HG02610 (cell line): ENCODE measurements at regions not wholly inside any gene's neighbourhood (a gene's known extent, or its start where the extent isn't known, plus 50 kb on each side); places are given as distances from the start of the nearest gene placed in this dataset.

ENCODE experiments used
- ATAC-seq: cut with Tn5 transposase; IDR thresholded peaks from one replicate; pipeline ENCODE4 v1.9.1; 2021; ENCODE audit warnings: mild to moderate bottlenecking, moderate library complexity; ENCODE audit not compliant: unreplicated experiment

DNA sequence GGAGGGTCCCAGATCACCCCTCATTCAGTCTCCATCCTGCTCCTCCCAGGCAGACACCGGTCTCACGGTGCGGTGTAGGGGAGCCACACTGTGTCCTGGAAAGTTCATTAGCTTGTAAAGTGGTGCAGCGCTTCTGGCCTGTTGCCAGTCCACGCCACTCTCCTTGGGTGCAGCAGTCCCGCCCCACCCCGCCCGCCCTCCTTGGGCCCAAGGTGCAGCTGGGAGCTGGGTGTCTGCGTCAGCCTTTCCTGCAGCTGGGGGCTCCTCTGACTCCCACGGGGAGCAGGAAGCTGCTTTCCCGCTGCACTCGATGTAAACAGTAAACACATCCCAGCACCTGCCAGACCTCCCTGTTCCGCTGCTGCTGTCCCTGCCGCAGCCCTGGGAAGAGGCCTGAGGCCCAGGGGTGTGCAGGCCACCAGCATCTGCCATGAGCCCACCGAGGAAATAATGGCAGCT, 53.8 kb upstream of the ASB18 start:
- no peak for ATAC-seq

DNA sequence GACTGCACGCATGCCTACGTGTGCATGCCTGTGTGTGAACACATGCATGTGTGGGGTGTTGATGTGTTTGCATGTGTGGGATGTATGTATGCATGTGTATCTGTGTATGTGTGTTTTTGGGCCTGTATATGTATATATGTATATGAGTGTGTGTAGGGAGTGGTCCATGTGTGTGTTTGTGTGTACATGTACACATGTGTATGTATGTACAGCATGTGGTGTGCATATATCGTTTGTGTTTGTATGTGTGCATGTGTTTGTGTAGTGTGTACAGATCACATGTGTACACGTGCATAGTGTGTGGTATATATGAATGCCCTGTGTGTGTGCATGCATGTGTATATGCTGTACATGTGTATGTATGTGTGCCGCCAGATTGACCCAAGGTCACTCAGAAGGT, 54.2 kb upstream of the ASB18 start:
- ATAC-seq, result no peak

DNA sequence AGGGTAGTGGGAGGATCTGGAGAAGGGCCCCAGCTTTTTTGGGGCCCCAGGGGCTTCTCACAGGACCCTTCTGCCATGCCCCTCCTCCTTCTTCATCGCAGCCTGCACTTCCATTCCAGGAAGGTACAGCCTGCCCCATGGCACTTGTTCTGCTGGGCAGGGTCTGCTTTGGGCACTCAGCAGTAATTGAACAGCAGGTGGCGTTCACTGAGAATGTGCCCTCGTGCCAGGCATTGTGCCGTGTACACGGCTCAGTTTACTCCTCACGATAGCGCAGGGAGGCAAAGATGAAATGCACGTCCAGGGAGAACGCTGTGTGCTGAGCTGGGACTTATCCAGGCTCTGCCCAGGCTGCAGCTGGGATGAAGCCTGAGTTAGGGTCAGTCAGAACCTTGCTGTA, 54.8 kb upstream of the ASB18 start:
- no peak for ATAC-seq

DNA sequence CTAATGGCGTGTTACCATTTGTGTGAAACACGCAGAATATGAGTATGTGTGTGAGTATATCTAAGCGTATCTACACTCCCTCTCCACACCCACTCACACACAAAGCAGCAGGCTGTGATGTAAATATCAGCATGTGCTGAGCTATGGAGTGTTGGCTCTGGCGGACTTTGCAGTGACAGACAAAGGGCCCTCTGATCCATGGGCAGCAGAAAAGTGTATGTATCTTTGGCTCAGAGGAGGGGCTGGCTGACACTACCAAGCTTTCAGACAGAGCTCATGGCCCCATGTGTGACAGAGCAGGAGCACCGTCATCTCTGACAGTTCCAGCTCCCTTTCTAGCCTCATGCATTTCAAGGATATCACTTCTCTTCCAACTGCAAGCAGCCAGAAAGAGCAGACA, 57.2 kb upstream of the ASB18 start:
- no peak for ATAC-seq

DNA sequence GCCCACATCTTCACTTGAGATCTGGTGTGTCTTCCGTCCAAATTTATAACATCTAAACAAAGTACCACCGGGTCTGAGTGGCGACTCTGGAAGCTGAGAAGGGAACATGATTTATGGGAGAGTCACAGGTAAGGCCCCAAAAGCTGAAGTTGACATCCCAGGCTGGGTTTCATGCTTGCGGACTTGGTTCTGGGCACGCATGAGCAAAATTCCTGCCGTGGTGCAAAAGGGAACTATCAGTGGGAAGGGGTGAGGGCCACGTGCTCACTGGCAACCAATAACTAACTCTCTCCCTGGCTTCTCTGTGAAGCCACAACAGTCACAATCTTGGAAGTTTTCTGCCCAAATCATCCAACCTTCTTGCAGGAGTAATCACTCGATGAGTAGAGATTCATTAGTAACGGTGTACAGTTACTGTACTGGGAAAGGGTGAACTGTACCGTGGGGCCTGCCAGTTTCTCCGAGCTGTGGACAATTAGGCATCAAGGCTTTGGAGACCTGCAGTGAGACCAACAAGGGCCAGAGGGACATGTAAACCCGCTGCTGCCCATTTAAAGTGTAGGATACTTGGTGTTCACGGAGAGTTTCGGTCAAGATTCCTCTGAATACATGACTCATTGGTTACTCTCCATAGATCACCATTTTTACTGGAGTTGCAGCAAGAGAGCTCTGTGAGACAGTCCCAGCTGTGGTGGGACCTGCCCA, 69.4 kb upstream of the ASB18 start:
- no peak for ATAC-seq

DNA sequence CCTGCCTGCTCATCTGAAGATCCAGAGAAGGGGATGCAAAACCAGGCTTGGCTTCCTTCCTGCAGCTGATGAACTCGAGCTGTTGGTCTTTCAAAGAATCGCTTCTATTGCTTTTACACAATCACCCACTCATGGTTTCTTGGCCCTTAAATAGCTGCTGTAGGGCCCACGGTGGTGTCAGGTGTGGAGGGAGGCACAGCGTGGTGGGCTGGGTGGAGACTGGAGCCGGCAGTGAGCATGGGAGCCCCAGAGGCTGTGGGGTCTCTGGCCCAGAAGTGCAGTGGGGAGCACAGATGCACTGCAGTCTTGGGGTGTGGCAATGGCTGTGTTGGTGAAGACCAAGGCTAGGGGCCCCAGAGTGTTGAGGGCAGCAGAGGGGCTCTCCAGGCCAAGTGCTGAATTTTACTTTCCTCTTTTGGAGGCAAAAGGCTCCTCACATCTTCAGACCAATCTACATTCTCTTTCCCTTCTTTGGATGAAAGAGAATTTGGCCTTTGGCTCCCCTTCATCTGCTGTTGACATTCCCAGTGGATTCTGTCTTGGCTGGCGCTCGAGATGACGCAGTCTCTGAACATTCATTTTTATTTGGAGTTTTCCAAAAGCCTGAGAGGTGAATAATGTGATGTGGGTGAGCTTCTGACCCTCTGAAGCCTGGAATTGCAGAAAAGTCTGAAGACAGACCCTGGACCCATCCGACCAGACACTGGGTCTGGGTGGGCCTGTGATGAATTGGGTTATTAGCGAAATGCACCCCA, 70.1 kb upstream of the ASB18 start:
- no peak for ATAC-seq

DNA sequence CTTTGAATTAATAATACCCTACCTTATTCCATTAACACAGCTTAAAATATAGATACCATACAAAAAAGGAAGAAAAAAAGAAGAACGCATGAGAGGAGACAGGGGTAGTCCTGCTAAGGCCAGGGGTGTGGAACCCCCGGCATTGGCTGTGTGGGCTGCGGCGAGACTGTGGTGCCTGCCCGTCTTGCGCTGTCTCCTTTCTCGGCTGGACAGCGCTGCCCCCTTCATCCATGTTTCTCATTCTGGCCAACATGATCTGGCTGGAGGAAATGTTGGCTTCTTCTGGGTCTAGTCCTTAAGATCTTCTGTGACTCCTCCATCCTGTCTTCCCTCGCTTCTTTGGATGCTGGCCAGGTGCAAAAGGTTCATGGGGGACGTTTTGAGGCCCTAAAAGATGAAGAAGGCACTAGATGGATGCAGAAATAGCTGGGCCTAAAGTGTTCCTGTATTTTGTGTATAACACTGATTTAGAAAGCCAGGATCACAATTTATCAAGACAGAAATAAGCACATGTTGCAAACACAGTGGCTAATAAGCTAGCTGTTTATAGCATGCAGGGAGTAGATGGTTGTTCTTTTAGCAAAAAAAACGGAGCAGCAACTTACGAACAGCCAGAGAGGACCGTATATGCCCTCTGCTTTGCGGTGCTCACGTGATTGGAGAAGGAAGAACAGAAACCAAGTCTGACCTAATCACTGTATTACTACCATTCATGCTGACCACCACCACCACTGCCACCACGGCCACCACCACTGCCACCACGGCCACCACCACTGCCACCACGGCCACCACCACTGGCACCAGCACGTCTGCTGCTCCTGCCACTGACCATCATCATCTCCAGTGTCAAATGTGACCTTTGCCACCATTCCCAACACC, 71.7 kb upstream of the ASB18 start:
- ATAC-seq, result no peak

DNA sequence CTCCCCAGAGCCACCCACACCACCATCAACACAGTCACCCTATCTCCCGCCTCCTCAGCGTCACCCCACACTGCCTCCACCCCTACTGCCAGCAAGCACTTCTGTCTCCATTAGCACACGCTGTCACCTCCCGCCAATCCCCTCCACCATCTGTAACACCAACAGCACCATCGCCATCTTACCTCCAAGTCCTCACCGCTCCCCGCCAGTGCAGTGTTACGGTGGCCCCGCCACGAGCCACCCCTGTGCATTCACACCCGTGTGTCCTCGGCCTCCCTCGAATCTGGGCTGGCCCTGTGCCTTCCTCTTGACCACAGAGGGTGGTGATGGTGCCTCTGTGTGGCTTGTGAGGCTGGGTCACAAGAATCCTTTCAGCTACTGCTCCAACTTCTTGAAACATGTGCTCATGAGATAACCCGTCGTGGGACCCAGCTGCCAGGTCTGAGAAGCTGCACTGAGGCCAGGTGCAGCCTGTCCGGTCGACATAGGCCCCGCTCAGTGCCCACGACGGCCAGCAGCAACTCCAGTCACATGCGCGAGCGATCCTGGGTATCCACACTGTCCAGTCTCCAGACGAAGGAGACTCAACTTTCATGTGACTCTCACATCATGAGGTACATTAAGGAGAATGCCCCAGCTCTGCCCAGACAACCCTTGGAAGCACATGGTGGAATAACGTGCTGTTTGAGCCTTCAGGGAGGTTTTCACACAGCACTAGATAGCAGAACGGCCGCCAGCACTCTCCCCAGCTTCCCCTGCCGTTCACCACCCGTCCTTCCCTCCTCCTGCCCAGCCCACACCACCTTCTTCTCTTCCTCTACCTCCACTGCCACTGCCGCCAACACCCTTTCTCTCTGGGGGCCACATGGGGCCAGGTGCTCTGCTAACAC, 72.6 kb upstream of the ASB18 start:
- ATAC-seq, result no peak

DNA sequence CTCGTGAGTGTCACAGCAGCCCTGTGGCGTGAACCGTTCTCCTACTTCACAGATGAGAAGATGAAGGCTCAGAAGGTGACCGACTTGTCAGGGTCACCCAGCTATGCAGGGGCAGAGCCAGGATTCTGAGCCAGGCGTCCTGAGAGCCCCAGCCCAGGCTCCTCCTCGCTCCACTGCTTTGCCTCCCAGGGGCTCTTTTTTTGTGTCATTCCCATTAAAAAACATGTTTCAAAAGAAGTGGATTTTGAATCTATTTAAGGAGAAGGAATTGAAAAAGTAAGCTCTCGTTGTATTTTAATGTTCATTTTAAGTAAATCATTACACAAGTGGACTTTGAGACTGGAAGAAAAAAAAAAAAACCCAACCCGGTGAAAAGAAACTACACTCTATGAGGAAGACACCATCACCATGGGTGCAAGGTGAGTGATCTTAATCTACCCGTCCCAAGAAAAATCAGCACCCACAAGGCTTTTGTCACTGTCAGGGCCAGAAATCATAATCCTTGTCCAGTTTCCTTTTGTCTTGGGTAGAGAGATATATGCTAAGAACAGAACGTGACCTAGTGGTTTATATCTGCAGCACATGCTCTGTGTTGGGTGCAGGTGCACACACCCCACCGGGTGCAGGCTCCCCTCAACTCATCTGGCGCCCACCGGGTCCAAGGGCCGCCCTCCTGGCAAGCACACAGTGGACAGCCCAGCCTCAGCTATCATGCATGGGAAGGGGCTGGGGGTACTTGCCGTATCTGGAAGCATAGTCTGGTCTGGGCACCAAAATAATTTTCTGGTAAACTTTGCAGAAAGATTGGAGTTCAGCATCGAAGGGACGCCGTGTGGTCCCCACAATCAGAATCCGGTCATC, 73.5 kb upstream of the ASB18 start:
- no peak for ATAC-seq

DNA sequence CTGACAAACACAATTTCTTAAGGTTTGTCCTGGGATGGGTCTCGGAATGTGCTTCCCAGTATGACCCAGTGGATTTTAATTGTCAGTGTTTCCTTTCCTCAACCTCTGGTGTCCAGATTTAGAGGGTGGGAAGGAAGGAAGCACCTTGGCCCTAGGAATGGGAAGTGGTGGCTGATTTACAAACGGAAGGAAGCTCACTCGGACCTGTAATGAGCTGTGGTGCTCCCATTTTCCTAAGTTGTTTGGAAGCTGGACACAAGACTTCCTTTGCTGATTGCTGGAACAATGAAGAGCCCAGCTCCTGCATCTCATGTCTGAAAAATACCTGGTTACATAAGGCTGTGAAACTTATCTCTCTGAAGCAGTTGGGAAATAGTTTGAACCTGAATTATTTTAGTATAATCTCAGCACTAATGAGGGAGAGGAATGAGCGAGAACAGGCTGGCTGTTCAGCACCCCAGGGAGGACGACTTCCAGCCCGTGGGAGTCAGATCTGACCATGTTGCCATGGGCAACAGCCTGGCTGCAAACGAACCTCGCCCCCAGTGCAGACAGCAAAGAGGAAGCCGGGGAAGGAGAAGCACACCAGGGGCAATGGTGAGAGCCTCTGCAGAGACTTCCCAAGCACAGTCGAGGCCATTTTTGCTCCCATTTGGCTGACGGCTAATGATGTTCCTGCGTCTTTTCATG, 74.4 kb upstream of the ASB18 start:
- ATAC-seq, result no peak

DNA sequence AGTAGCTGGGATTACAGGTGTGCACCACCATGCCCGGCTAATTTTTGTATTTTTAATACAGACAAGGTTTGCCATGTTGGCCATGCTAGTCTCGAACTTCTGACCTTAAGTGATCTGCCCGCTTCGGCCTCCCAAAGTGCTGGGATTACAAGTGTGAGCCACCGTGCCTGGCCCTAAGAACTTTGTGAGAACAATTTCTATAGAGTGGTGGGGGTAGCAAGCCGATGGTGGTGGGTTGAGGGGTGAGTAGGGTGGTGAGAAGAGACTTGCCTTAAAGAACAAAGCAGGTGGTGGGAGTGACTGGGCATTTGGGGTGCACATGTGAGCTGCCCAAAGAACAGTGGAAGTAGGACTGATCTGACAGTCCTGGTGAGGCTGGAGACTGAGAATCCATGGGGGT, 76.0 kb upstream of the ASB18 start:
- no peak for ATAC-seq

DNA sequence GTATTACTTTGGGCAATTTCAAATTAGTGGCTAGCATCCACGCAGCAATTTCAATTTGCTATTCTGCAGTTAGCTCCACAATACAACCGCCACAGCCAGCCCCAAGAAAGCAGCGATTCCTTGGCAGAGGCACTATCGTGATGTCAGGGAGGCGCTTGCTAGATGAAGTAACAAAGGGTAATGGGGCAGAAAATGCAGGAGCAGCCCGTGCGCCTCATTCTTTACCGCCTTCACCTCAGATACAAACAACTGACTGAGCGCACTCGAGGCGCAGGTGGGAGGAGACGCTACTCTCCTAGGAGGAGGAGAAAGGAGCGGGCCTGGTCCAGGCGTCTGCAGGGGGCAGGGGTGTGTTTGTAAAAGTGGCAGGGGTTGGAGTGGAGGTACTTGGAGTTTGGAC, 76.9 kb upstream of the ASB18 start:
- ATAC-seq, result no peak

DNA sequence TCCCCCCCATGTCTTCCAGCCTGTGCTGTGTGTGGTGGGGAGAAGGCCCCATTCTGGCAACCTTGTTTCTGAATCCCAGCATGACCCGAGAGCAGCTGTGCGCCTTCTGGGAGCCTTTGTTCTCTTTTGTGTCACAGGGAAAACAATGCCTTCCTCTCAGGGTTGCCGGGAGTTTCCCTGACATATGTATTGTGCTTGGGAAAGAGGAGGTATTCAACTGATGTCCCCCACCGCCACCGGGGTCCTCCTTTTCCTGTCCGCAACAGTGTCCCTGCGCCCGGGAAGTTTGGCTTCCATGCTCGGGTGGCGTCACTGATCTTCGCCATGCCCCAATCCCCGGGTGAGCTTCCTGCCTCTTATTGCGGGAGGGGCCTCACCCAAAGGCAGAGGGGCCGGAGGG, 77.5 kb upstream of the ASB18 start:
- ATAC-seq, result no peak

DNA sequence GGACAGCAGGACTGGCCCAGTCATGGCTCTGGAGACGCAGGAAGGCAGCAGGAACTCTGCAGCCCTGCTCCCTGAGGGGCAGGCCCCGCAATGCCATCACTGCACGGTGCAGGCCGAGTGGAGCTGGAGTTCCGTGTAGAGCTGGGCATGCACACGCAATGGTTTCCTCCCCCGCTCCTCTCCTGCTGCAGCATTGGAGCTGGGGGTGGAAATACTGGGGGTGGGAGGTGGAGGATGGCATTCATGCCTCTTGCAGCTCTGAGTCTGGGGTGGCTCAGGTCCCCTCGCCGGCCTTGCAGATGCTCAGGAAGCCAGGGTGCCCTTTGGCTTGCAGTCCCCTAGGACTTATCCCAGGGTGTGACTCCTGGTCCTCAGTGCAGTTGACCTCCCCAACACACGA, 78.3 kb upstream of the ASB18 start:
- ATAC-seq, result no peak

DNA sequence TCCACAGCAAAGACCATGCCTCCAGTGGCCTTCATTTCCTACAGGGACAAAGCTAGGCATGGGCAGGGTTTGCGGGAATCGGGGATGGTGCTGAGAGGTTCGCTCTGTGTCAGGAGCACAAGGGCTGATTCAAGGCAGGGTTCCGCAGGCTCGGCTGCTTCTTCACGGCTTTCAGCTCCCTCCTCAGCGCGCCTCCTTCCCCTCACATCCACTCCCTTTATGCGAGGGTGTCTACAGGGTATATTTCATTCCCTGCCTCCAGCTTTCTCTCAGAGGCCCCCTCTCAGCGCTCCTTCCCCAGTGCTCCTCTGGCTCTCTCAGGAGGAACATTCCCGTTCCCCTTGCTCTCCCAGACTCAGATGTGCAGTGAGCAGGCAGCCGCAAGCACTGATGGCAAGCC, 78.7 kb upstream of the ASB18 start:
- ATAC-seq, result no peak

DNA sequence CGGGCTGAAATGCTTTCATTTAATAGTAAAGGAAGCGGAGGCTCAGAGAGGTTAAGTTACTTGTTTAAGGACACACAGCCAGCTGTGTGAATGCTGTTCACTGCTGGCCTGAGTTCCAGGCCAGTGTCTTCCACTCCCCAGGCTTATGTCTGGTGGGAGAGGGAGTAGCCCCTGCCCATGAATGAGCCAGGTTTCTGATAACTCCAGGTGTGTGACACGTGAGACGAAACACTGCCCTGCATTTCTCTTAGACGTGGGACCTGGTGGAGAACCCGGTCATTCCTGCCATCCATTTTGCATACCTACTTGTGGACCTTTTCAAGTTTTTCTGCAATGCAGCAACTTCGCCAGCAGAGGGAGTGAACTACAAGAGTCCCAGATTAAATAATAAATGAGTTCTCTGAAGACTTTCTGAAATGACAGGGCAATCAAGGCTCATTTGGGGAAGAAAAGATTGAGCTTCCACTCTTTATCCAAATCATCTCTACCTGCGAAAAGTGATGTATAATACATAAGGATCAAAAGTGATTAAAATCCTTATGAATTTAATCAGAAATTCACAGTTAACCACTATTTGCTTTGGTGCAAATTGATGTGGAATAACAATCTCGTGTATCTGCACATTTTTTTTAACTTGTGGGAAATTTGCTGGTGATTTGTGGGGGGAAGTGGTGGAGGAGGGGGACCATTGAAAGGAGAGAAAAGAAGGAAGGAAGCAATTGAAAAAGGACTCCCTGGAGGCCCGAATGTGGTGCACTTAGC, 79.4 kb upstream of the ASB18 start:
- ATAC-seq, result no peak

DNA sequence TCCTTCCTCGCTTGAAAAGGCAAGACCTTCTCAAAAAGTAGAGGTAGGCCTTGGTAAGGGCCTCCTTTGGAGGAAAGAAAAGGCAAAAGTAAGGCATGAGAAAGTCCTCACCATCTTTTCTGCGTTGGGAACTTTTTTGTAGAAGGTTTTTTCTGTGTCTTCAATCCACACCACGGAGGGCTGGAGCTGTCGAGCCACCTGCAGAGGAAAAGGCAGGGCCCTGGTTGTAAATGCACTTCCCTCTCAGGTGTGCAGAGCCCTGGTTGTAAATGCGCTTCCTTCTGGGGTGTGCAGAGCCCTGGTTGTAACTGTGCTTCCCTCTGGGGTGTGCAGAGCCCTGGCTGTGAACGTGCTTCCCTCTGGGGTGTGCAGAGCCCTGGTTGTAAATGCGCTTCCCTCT, 80.2 kb upstream of the ASB18 start:
- ATAC-seq, result no peak

DNA sequence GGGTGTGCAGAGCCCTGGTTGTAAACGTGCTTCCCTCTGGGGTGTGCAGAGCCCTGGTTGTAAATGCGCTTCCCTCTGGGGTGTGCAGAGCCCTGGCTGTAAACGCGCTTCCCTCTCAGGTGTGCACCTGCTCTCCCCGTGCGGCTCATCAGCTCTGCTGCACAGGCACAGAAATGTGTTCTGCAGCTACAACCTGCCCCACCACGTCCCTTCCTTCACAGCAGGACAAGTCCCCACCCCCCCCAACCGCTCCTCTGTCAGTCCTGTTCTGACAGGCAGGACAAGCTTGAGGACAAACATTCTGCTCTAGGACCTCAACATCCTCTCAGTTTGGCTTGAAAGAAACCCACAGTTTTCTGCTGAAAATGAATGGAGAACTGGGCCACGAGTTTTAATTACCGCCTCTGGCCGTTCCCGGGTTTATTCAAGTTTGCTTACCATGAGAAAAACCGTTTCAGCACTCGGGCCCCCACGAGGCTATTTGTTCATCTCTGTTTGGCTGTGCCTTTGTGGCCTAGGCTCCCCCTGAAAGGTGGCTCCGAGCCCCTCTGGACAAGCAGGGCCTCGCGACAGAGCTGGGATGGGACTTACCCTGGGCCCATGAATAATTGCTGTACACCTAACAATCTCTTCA, 81.0 kb upstream of the ASB18 start:
- ATAC-seq, result no peak
